ENCODE measurements at regions not wholly inside any gene's neighbourhood (a gene's known extent, or its start where the extent isn't known, plus 50 kb on each side); places are given as distances from the start of the nearest gene placed in this dataset.

DNA sequence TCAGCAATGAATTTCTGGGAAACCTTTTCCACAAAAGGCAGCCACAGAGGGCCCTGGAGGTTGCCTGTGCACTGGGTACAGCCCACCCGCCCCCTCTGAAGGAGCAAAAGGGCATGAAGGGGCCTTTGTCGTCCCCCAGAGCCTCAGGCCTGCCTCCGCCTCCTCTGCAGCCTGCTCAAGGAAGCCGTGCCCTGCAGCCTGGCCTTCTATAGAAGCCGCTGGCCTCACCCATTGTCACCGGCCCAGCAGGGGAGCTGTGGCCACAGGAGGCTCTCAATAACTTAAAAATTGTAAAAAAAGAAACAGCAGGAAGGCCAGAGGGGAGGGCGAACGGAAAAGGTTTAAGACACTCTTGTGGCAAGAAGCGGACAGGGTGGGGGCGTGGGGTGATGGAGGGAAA is 213.3 kb downstream of the IRX2 start:
- TF ChIP-seq, protein P1, sequence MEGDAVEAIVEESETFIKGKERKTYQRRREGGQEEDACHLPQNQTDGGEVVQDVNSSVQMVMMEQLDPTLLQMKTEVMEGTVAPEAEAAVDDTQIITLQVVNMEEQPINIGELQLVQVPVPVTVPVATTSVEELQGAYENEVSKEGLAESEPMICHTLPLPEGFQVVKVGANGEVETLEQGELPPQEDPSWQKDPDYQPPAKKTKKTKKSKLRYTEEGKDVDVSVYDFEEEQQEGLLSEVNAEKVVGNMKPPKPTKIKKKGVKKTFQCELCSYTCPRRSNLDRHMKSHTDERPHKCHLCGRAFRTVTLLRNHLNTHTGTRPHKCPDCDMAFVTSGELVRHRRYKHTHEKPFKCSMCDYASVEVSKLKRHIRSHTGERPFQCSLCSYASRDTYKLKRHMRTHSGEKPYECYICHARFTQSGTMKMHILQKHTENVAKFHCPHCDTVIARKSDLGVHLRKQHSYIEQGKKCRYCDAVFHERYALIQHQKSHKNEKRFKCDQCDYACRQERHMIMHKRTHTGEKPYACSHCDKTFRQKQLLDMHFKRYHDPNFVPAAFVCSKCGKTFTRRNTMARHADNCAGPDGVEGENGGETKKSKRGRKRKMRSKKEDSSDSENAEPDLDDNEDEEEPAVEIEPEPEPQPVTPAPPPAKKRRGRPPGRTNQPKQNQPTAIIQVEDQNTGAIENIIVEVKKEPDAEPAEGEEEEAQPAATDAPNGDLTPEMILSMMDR (IDR thresholded peaks at IDR 0.05 in 4 of 5, conservative IDR thresholded peaks at IDR 0.05 in 1 of 5): no peak
- TF ChIP-seq POLR2A (IDR thresholded peaks at IDR 0.05): no peak
